CD4-positive, alpha-beta T cell (primary cell): ENCODE measurements at regions not wholly inside any gene's neighbourhood (a gene's known extent, or its start where the extent isn't known, plus 50 kb on each side); places are given as distances from the start of the nearest gene placed in this dataset.

Experiments
- ATAC-seq: fragments of 200-7000 bp; cut with Tn5 transposase; one replicate; pipeline ENCODE4 v1.10.0; 2022; ENCODE audit warnings: mild to moderate bottlenecking; ENCODE audit not compliant: poor library complexity
- CTCF ChIA-PET: fragments of 350-600 bp; sonication (Branson Sonifier 250); formaldehyde crosslinking; loops from one replicate; lab custom pipeline; 2021; ENCODE audit warnings: antibody characterized with exemption, inconsistent platforms; lab: Charles Lee
- POLR2A ChIA-PET: fragments of 350-600 bp; sonication (Branson Sonifier 250); formaldehyde crosslinking; loops from one replicate; lab custom pipeline; 2021; ENCODE audit warnings: antibody characterized with exemption, inconsistent platforms; lab: Charles Lee
- DNase-seq, 14 experiments: peaks; one replicate each; pipeline ENCODE4 v3.0.0-alpha.2; 2013 to 2020; ENCODE audit warnings: mixed read lengths in 2 of 14
- H3K27ac ChIP-seq, 2 donors: one replicate each; pipeline versions ENCODE4 v1.5.1 to v1.7.0; 2013; ENCODE audit warnings: low read length in 2 of 2, low read depth in 1 of 2, mild to moderate bottlenecking in 1 of 2
- H3K27me3 ChIP-seq, 2 experiments: 1 replicate in 1 of 2; 2 replicates in 1 of 2; pipeline versions ENCODE4 v1.6.1 to v1.7.0; 2013; ENCODE audit warnings: low read length in 2 of 2, control low read depth in 1 of 2, mild to moderate bottlenecking in 1 of 2, moderate library complexity in 1 of 2; ENCODE audit not compliant: insufficient read depth in 2 of 2, control insufficient read depth in 1 of 2
- H3K36me3 ChIP-seq: one replicate; pipeline ENCODE4 v1.6.1; 2013; ENCODE audit warnings: low read length, control low read depth; ENCODE audit not compliant: insufficient read depth
- H3K4me1 ChIP-seq: one replicate; pipeline ENCODE4 v1.6.1; 2013; ENCODE audit warnings: low read length, control low read depth; ENCODE audit not compliant: insufficient read depth
- H3K4me3 ChIP-seq: one replicate; pipeline ENCODE4 v1.5.1; 2013; ENCODE audit warnings: mild to moderate bottlenecking, low read length, moderate library complexity
- H3K9me3 ChIP-seq, 2 experiments: 1 replicate in 1 of 2; 2 replicates in 1 of 2; pipeline versions ENCODE4 v1.6.1 to v1.7.0; 2013; ENCODE audit warnings: low read length in 2 of 2, mild to moderate bottlenecking in 2 of 2, control low read depth in 1 of 2, moderate library complexity in 1 of 2; ENCODE audit not compliant: control insufficient read depth in 1 of 2, insufficient read depth in 1 of 2
- H3K27ac Mint-ChIP-seq: one replicate; pipeline ENCODE4 v1.8.0; 2020; ENCODE audit warnings: mixed read lengths
- H3K27me3 Mint-ChIP-seq: one replicate; pipeline ENCODE4 v1.8.0; 2021; ENCODE audit warnings: mixed read lengths
- H3K36me3 Mint-ChIP-seq: one replicate; pipeline ENCODE4 v1.8.0; 2021; ENCODE audit warnings: low read depth, mixed read lengths
- H3K4me1 Mint-ChIP-seq: one replicate; pipeline ENCODE4 v1.8.0; 2021; ENCODE audit warnings: low read depth, mixed read lengths
- H3K4me3 Mint-ChIP-seq: one replicate; pipeline ENCODE4 v1.8.0; 2020; ENCODE audit warnings: mild to moderate bottlenecking, mixed read lengths
- H3K9me3 Mint-ChIP-seq: one replicate; pipeline ENCODE4 v1.8.0; 2020; ENCODE audit warnings: mixed read lengths
- intact Hi-C, 2 experiments: fragments of 100-400 bp; cut with DNase I in 1 of 2; cut with micrococcal nuclease in 1 of 2; formaldehyde crosslinking; loops; one replicate each; pipeline versions ENCODE4 v1.15.1 to v1.9.0; 2023 to 2025; cut with DNase I, micrococcal nuclease
- TF ChIP-seq, protein P1 (sequence below): fragments of 200-600 bp; IDR thresholded peaks from one replicate; pipeline ENCODE4 v1.8.0; 2022; ENCODE audit warnings: antibody characterized with exemption, mild to moderate bottlenecking

- ChIA-PET CTCF (no interaction called here), POLR2A (no interaction called here)
- DNase-seq (no peak), ATAC-seq (no peak)
- no peaks in the 10 kb centered on the region for H3K9me3 ChIP-seq
- intact Hi-C loops = no loop called here
- TF ChIP-seq, protein P1, sequence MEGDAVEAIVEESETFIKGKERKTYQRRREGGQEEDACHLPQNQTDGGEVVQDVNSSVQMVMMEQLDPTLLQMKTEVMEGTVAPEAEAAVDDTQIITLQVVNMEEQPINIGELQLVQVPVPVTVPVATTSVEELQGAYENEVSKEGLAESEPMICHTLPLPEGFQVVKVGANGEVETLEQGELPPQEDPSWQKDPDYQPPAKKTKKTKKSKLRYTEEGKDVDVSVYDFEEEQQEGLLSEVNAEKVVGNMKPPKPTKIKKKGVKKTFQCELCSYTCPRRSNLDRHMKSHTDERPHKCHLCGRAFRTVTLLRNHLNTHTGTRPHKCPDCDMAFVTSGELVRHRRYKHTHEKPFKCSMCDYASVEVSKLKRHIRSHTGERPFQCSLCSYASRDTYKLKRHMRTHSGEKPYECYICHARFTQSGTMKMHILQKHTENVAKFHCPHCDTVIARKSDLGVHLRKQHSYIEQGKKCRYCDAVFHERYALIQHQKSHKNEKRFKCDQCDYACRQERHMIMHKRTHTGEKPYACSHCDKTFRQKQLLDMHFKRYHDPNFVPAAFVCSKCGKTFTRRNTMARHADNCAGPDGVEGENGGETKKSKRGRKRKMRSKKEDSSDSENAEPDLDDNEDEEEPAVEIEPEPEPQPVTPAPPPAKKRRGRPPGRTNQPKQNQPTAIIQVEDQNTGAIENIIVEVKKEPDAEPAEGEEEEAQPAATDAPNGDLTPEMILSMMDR = no peak
- no peaks in the 10 kb centered on the region for H3K4me1 Mint-ChIP-seq
- H3K27ac ChIP-seq = no peak overlapping the region
- H3K9me3 Mint-ChIP-seq = no peaks in the 10 kb centered on the region
- no peak overlapping the region for H3K27ac Mint-ChIP-seq
- H3K4me3 ChIP-seq = no peak overlapping the region
- no peaks in the 10 kb centered on the region for H3K27me3 Mint-ChIP-seq
- H3K27me3 ChIP-seq = no peaks in the 10 kb centered on the region
- no peaks in the 10 kb centered on the region for H3K36me3 Mint-ChIP-seq
- H3K4me3 Mint-ChIP-seq = no peak overlapping the region
- no peaks in the 10 kb centered on the region for H3K36me3 ChIP-seq
- H3K4me1 ChIP-seq = no peaks in the 10 kb centered on the region
Observed at GRCh38 chrX:39896951-39897740, 200.6 kb downstream of the BCOR start.

- POLR2A ChIA-PET = no interaction called here
- DNase-seq = no peak
- no peaks in the 10 kb centered on the region for H3K27me3 ChIP-seq
- no peaks in the 10 kb centered on the region for H3K9me3 ChIP-seq
- H3K4me3 Mint-ChIP-seq = no peak overlapping the region
- no peak for ATAC-seq
- intact Hi-C loops = no loop called here
- CTCF ChIA-PET = no interaction called here
- H3K27ac Mint-ChIP-seq = no peak overlapping the region
- H3K9me3 Mint-ChIP-seq = no peaks in the 10 kb centered on the region
- TF ChIP-seq, protein P1 = no peak
- no peaks in the 10 kb centered on the region for H3K36me3 Mint-ChIP-seq
- no peaks in the 10 kb centered on the region for H3K27me3 Mint-ChIP-seq
- H3K4me1 ChIP-seq = no peaks in the 10 kb centered on the region
- no peak overlapping the region for H3K27ac ChIP-seq
- H3K36me3 ChIP-seq = no peaks in the 10 kb centered on the region
- no peaks in the 10 kb centered on the region for H3K4me1 Mint-ChIP-seq
- no peak overlapping the region for H3K4me3 ChIP-seq
Observed at GRCh38 chrX:39897741-39898097, 200.0 kb downstream of the BCOR start.

GRCh38 chrX:39898147-39898546, 199.6 kb downstream of the BCOR start:
- ATAC-seq = no peak
- Histone ChIP-seq H3K4me1 (no peaks in the 10 kb centered on the region), H3K36me3 (no peaks in the 10 kb centered on the region), H3K9me3 (no peaks in the 10 kb centered on the region), H3K27me3 (no peaks in the 10 kb centered on the region), H3K4me3 (no peak overlapping the region), H3K27ac (no peak overlapping the region)
- no peaks in the 10 kb centered on the region for H3K36me3 Mint-ChIP-seq
- H3K27me3 Mint-ChIP-seq = no peaks in the 10 kb centered on the region
- H3K4me3 Mint-ChIP-seq = no peak overlapping the region
- H3K9me3 Mint-ChIP-seq = no peaks in the 10 kb centered on the region
- H3K4me1 Mint-ChIP-seq = no peaks in the 10 kb centered on the region
- CTCF ChIA-PET = no interaction called here
- TF ChIP-seq, protein P1 = no peak
- intact Hi-C loops = no loop called here
- POLR2A ChIA-PET = no interaction called here
- H3K27ac Mint-ChIP-seq = no peak overlapping the region
- no peak for DNase-seq
